ENCODE measurements at regions not wholly inside any gene's neighbourhood (a gene's known extent, or its start where the extent isn't known, plus 50 kb on each side); places are given as distances from the start of the nearest gene placed in this dataset.

- TF ChIP-seq EZH2phosphoT487 (IDR thresholded peaks at IDR 0.05; ENCODE audit: borderline replicate concordance), result no peak
- TF ChIP-seq CTCF (conservative IDR thresholded peaks at IDR 0.05; ENCODE audit: low read length), result no peak
- H4K20me1 ChIP-seq (ENCODE audit: insufficient read depth, low read length, poor library complexity, severe bottlenecking), result no peaks in the 10 kb centered on the region
- no peak overlapping the region for H3K9ac ChIP-seq (ENCODE audit: low read depth, low read length, poor library complexity, severe bottlenecking)
- no peaks in the 10 kb centered on the region for H3K27me3 ChIP-seq (ENCODE audit: insufficient read depth, low read length, poor library complexity, severe bottlenecking)
- peaks cover 7% of the 10 kb centered on the region for H3K4me1 ChIP-seq (ENCODE audit: insufficient read depth, low read length, poor library complexity, severe bottlenecking)
- no peaks in the 10 kb centered on the region for H3K36me3 ChIP-seq (ENCODE audit: insufficient read depth, low read length)
- no peak overlapping the region for H3K4me2 ChIP-seq (ENCODE audit: low read depth, low read length, poor library complexity, severe bottlenecking)
- no peaks in the 10 kb centered on the region for H3F3A ChIP-seq (ENCODE audit: low read depth)
- H3K9me3 ChIP-seq (ENCODE audit: insufficient read depth, low read depth, low read length), result no peaks in the 10 kb centered on the region
- H2AFZ ChIP-seq (ENCODE audit: low read length), result no peak overlapping the region
- H3K79me2 ChIP-seq (ENCODE audit: insufficient read depth, low read length), result peaks cover 26% of the 10 kb centered on the region
- H3K9me2 ChIP-seq (replicated peaks; ENCODE audit: low read depth, low read length), result no peaks in the 10 kb centered on the region
- H3K4me3 ChIP-seq (ENCODE audit: low read length, poor library complexity, severe bottlenecking), result no peak overlapping the region
These were observed 243.5 kb downstream of the SHOX start for GRCh38 chrX:874061-874460.

- Histone ChIP-seq H3K36me3 (ENCODE audit: insufficient read depth, low read length) (no peaks in the 10 kb centered on the region), H2AFZ (ENCODE audit: low read length) (no peak overlapping the region), H3K9ac (ENCODE audit: low read depth, low read length, poor library complexity, severe bottlenecking) (no peak overlapping the region), H3K27me3 (ENCODE audit: insufficient read depth, low read length, poor library complexity, severe bottlenecking) (no peaks in the 10 kb centered on the region), H3K9me2 (replicated peaks; ENCODE audit: low read depth, low read length) (no peaks in the 10 kb centered on the region), H3K4me2 (ENCODE audit: low read depth, low read length, poor library complexity, severe bottlenecking) (no peak overlapping the region), H3K79me2 (ENCODE audit: insufficient read depth, low read length) (peaks cover 28% of the 10 kb centered on the region), H3F3A (ENCODE audit: low read depth) (peaks cover 4% of the 10 kb centered on the region; the same call in 1 of the 2 replicates), H3K9me3 (ENCODE audit: insufficient read depth, low read depth, low read length) (no peaks in the 10 kb centered on the region), H3K4me3 (ENCODE audit: low read length, poor library complexity, severe bottlenecking) (no peak overlapping the region), H3K4me1 (ENCODE audit: insufficient read depth, low read length, poor library complexity, severe bottlenecking) (peaks cover 7% of the 10 kb centered on the region), H4K20me1 (ENCODE audit: insufficient read depth, low read length, poor library complexity, severe bottlenecking) (no peaks in the 10 kb centered on the region)
- TF ChIP-seq EZH2phosphoT487 (IDR thresholded peaks at IDR 0.05; ENCODE audit: borderline replicate concordance), result no peak
- TF ChIP-seq CTCF (conservative IDR thresholded peaks at IDR 0.05; ENCODE audit: low read length), result no peak
These were observed 242.4 kb downstream of the SHOX start for GRCh38 chrX:873016-873415.

GRCh38 chrX:872090-872489 is 241.5 kb downstream of the SHOX start:
- TF ChIP-seq CTCF (conservative IDR thresholded peaks at IDR 0.05; ENCODE audit: low read length) (no peak), EZH2phosphoT487 (IDR thresholded peaks at IDR 0.05; ENCODE audit: borderline replicate concordance) (no peak)
- no peak overlapping the region for H2AFZ ChIP-seq (ENCODE audit: low read length)
- H3K9me2 ChIP-seq (replicated peaks; ENCODE audit: low read depth, low read length), result no peaks in the 10 kb centered on the region

More at GRCh38 chrX:872090-872489, 241.5 kb downstream of the SHOX start:
- no peaks in the 10 kb centered on the region for H4K20me1 ChIP-seq (ENCODE audit: insufficient read depth, low read length, poor library complexity, severe bottlenecking)
- peak overlapping the region; percentile 32 for H3K4me3 ChIP-seq (ENCODE audit: low read length, poor library complexity, severe bottlenecking)
- no peaks in the 10 kb centered on the region for H3K27me3 ChIP-seq (ENCODE audit: insufficient read depth, low read length, poor library complexity, severe bottlenecking)
- no peaks in the 10 kb centered on the region for H3K9me3 ChIP-seq (ENCODE audit: insufficient read depth, low read depth, low read length)
- H3K79me2 ChIP-seq (ENCODE audit: insufficient read depth, low read length), result peaks cover 28% of the 10 kb centered on the region
- H3K4me2 ChIP-seq (ENCODE audit: low read depth, low read length, poor library complexity, severe bottlenecking), result peak overlapping the region; percentile 44
- H3F3A ChIP-seq (ENCODE audit: low read depth), result peaks cover 9% of the 10 kb centered on the region
- peaks cover 12% of the 10 kb centered on the region for H3K4me1 ChIP-seq (ENCODE audit: insufficient read depth, low read length, poor library complexity, severe bottlenecking)
- no peak overlapping the region for H3K9ac ChIP-seq (ENCODE audit: low read depth, low read length, poor library complexity, severe bottlenecking)
- no peaks in the 10 kb centered on the region for H3K36me3 ChIP-seq (ENCODE audit: insufficient read depth, low read length)

Data from Loucy (cell line).